HG03565 (cell line): ENCODE measurements at regions not wholly inside any gene's neighbourhood (a gene's known extent, or its start where the extent isn't known, plus 50 kb on each side); places are given as distances from the start of the nearest gene placed in this dataset.
"Not testable (repeated sequence)": the region's sequence is repeated elsewhere in the genome, so short reads cannot be mapped to it uniquely, and the experiment has no call there.

ENCODE experiments used
- ATAC-seq: cut with Tn5 transposase; IDR thresholded peaks from one replicate; pipeline ENCODE4 v1.9.1; 2021; ENCODE audit warnings: mild to moderate bottlenecking, moderate library complexity; ENCODE audit not compliant: unreplicated experiment

- ATAC-seq, result no peak
Measured at GRCh38 chr6:14582749-14583148, 465.2 kb downstream of the CD83 start.

DNA sequence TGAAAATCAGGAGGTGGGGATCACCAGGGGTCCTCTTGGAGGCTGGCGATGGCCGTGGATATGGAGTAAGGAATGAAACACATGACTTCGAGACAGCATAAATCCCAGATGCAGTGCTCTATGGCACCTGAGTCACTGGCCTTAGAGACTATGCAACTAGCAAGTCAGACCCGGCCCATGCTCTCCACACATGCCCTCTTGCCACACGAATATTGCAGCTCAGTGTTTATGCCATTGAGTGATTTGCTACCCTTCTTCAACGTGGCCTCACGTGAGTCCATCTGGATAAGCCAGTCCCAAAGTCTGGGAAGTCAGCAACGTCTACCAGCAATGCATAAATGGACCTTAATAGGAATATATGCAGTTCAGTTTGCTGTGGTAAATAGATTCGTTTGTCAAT is 466.3 kb downstream of the CD83 start:
- ATAC-seq, result no peak

DNA sequence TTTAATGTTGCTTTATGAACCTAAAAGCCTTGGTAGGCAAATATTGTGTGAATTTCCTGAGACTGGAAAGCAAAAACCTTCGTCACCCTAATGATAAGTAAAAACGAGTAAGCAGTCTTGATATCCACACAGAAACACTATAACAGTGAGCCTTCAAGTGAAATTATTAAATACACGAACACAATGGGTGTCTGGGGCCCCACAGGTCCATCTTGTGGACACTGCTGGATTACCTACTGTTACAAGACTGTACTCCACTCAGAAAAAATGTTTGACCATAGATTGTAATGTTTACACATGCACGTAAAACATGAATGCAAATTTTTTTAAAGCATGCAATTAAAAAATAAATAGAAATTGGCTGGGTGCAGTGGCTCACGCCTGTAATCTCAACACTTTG is 466.9 kb downstream of the CD83 start:
- ATAC-seq, result no peak

DNA sequence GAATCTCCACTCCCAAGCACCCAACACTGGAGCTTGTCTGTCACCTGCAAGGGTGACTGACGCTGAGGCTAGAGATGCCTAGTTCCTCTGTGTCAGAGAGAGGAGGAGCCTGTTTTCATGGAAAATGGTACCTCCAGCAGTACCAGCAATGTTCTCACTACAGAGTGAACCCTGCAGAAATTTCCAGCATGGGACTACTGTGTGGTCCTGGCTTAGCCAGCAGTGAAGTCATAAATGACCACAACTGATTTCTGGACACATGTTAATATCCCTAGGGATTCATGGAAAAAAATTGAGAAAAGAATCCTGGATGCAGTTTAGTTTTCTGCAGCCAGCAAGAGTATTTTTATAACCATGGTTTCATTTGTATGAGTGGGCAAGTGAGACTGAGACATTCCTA is 468.1 kb downstream of the CD83 start:
- no peak for ATAC-seq

- no peak for ATAC-seq
Measured at GRCh38 chr6:14589175-14589574, 471.6 kb downstream of the CD83 start.

DNA sequence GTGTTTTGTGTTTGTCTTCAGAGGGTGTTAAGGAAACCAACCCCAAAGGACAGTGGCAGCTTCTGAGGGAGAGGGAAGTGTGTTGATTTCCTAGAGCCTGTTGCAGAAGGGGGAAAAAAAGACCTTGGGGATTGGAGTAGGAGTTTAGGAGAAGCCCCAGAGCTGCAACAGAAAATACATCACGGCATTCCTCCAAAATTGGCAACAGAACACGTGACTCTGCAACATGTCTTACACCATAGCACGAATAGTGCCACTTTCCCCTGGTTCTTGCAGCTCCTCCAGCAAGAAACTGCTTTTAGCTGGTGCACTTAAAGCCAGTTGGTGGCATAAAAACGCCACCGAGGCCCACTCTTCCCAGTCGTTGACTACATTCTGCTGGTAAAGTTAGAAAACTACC is 473.0 kb downstream of the CD83 start:
- ATAC-seq, result no peak

DNA sequence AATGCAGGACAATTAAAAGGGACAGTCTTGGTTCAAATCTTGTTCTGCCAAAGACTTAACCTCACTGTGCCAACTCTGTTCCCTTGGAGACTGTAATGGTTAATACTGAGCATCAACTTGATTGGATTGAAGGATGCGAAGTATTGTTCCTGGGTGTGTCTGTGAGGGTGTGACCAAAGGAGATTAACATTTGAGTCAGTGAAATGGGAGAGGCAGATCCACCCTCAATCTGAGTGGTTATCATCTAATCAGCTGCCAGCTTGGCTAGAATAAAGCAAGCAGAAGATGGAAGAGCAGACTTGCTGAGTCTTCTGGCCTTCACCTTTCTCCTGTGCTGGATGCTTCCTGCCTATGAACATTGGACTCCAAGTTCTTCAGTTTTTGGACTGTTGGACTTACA is 474.4 kb downstream of the CD83 start:
- no peak for ATAC-seq

DNA sequence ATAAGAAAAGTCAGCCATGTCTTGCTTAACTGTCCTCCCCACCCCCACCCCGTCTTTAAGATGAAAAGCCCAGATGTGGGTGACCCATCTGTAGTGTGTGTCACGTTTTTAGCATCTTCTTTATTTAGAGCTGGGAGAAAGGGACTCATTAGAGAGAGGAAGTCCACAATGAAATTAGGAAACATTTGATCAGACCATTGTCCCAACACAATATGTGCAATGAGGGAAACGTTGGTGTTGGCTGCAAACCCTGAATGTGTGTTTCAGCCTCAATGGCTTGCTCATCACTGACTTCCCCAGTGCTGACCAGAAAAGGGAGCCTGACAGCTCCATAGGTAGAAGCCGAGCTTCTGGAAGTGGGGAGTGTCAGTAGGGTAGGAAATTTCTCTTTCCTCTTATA is 475.7 kb downstream of the CD83 start:
- no peak for ATAC-seq

- ATAC-seq, result no peak
Measured at GRCh38 chr6:14595751-14596150, 478.2 kb downstream of the CD83 start.

DNA sequence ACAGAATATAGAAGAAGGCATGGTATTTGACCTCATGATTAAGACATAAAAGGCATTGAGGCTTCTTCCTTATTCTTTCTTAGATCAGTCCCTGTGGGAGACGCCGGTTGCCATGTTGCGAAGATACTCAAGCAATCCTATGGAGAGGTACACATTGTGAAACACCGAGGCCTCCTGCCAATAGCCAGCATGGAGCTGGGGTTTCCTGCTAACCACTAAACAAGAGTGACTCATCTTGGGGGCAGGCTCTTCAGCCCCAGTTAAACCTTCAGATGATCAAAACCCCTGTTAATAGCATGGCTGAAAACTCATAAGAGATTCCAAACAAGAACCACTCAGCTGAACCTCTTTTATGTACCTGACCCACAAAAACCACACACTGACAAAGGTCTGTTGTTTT is 478.8 kb downstream of the CD83 start:
- ATAC-seq, result no peak

DNA sequence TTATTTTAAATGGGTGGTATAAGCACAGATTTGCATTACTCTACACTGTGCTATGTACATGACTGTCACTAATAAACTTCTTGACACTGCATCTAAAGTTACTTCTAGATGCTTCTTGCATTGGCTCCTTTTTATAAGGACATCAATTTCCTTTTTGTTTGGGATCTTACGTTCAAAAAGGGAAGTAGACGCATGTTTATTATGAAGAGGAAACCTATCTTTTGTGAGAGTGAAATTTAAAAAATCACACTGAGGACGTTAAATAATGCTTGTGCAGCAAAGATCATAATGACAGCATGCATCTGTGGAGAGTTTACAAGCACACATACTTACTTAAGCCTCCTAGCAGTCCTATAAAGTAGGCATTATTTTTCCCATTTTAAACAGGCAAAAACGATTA is 479.5 kb downstream of the CD83 start:
- ATAC-seq, result no peak

- ATAC-seq, result no peak
Measured at GRCh38 chr6:14598017-14598864, 480.7 kb downstream of the CD83 start.

- not testable (repeated sequence) for ATAC-seq
Measured at GRCh38 chr6:14600306-14600705, 482.7 kb downstream of the CD83 start.

GRCh38 chr6:14601490-14601889 is 483.9 kb downstream of the CD83 start:
- no peak for ATAC-seq

- ATAC-seq, result no peak
Measured at GRCh38 chr6:14606353-14606752, 488.8 kb downstream of the CD83 start.

- ATAC-seq, result no peak
Measured at GRCh38 chr6:14610141-14610540, 492.6 kb downstream of the CD83 start.

DNA sequence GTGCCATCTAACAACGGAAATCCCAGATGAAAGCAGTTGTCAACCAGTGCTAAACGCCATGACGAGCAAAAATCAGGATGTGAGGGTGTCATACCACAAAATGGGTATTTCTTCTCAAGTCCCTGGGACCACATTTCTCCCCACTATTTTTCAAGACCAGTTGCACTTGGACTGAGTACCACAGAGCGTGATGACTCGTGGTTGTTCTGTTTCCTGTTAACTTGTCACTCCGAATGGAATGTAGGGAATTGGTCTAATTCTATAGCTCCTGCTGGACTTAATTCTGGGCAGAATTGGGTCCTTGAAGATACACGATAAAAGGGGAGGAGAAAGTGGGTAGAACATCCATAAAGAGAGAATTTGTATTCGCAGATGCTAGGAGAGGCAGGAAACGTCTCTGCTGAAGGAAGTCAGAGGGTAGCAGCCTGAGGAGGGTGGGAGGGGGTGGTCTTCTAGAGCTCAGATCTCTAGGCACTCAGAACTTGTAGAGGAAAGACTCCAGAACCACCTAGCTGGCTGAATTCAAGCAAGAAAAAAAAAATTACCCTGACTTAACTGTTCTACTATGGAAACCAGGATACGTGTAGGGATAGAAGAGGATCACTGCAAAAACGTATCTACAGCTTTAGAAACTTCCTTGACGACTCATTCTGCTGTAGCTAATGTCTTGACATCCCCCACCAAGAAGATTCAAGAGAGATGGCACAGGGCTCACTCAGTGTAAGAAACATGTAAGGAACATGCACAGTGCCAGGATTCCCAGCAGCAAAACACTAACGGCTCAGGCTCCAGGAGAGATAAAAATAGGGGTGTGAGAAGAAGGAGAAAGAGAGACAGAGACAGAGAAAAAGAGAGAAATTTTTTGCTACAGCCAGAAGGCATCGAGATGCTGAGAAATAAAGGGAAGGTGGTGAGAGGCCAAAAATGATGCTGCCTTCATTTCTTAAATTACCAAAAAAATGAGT is 494.7 kb downstream of the CD83 start:
- no peak for ATAC-seq

DNA sequence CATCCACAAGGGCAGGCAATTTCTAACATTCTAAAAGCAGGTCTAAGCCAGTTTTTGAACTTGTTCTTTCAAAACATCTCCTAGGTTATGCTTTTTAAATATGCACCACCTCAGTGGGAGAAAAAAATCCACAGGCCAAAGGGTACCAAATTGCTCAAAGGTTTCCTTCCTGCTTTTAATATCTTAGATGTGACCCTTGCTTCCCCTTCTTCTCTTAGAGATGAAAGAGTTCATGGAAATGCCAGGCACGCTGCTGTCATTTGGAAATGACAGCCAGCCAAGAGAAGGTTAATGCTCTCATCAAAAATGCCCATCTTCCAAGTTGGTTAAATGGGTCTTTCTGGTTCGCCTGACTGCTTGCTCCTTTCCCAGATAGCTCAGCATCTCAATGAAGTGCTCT is 497.1 kb downstream of the CD83 start:
- ATAC-seq, result no peak

DNA sequence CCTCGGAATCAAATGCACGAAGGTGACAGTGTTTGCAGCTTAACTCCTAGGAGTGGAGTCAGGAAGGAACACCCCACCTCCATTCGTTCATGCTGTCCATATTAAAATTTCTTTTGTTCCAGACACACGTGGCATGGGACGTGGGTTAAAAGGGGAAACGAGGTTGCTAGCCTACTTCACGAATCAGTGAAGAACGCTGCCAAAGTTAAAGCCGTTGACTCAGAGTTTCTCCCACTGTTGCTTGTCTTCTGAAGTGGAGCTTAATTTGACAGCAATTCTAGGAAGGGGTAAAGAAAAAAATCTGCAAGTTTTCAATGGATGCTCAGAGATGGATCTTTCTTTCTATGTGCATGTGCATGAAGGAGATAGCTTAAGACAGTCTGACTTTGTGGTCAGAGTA is 499.1 kb downstream of the CD83 start:
- ATAC-seq, result no peak

- no peak for ATAC-seq
Measured at GRCh38 chr6:14618759-14619418, 501.3 kb downstream of the CD83 start.

- ATAC-seq, result no peak
Measured at GRCh38 chr6:14619419-14619781, 501.8 kb downstream of the CD83 start.
